Endothelial cell of umbilical vein (primary cell): ENCODE measurements at regions not wholly inside any gene's neighbourhood (a gene's known extent, or its start where the extent isn't known, plus 50 kb on each side); places are given as distances from the start of the nearest gene placed in this dataset.

Source experiments
- BruUV-seq: library from RNA; stranded (reverse); fragments of 400-500 nt; replicated peaks from 2 replicates; lab custom pipeline; 2021; lab: Mats Ljungman, UMichigan
- CTCF ChIA-PET: fragments of 300-600, 350-600 bp; sonication (Branson Sonifier 250); formaldehyde crosslinking; loops from one replicate; lab custom pipeline; 2021; ENCODE audit warnings: antibody characterized with exemption, inconsistent platforms; lab: Charles Lee
- POLR2A ChIA-PET: fragments of 300-600, 350-600 bp; sonication (Branson Sonifier 250); formaldehyde crosslinking; loops from one replicate; lab custom pipeline; 2021; ENCODE audit warnings: antibody characterized with exemption, inconsistent platforms; lab: Charles Lee
- DNase-seq: peaks from one replicate; pipeline ENCODE4 v3.0.0-alpha.2; 2011; ENCODE audit warnings: low read depth, low spot score
- FAIRE-seq: peaks from 2 replicates; lab custom pipeline; 2011; peaks lifted over from hg19 to GRCh38; lab: Jason Lieb, UNC
- H2AFZ ChIP-seq: 2 replicates; pipeline ENCODE4 v1.6.0; 2012; ENCODE audit warnings: low read depth, low read length, control low read depth, inconsistent platforms
- H3K27ac ChIP-seq: 2 replicates; pipeline ENCODE4 v1.5.1; 2011; ENCODE audit warnings: low read depth, mild to moderate bottlenecking, control low read depth, low read length, moderate library complexity; ENCODE audit not compliant: insufficient read depth
- H3K27me3 ChIP-seq, 2 experiments: 2 replicates each; pipeline versions ENCODE4 v1.6.0 to v1.6.1; 2011; ENCODE audit warnings: low read length in 2 of 2, mixed read lengths in 1 of 2; ENCODE audit not compliant: control insufficient read depth in 2 of 2, insufficient read depth in 2 of 2
- H3K36me3 ChIP-seq, 2 experiments: 2 replicates in 1 of 2; 3 replicates in 1 of 2; pipeline ENCODE4 v1.5.1; 2011; ENCODE audit warnings: low read length in 2 of 2, mild to moderate bottlenecking in 1 of 2, moderate library complexity in 1 of 2; ENCODE audit not compliant: control insufficient read depth in 2 of 2, insufficient read depth in 2 of 2; ENCODE audit errors: extremely low read depth in 1 of 2
- H3K4me1 ChIP-seq: 3 replicates; pipeline ENCODE4 v1.5.1; 2011; ENCODE audit warnings: mild to moderate bottlenecking, low read length; ENCODE audit not compliant: control insufficient read depth, insufficient read depth; ENCODE audit errors: extremely low read depth
- H3K4me2 ChIP-seq: 2 replicates; pipeline ENCODE4 v1.6.1; 2011; ENCODE audit warnings: low read length, control low read depth, mixed read lengths; ENCODE audit not compliant: insufficient read depth
- H3K4me3 ChIP-seq, 3 experiments: fragments of 200-600 bp in 1 of 3; sonication (generic), shearing (Covaris generic) in 1 of 3; replicated peaks in 1 of 3; 2 replicates each; pipeline ENCODE4 v1.5.1; 2011 to 2016; ENCODE audit warnings: control low read depth in 3 of 3, low read length in 3 of 3, mild to moderate bottlenecking in 2 of 3, inconsistent platforms in 1 of 3, low read depth in 1 of 3, moderate library complexity in 1 of 3; ENCODE audit not compliant: insufficient read depth in 1 of 3
- H3K79me2 ChIP-seq: 2 replicates; pipeline ENCODE4 v1.6.0; 2012; ENCODE audit warnings: low read length, inconsistent platforms; ENCODE audit not compliant: control insufficient read depth, insufficient read depth
- H3K9ac ChIP-seq: replicated peaks from 2 replicates; pipeline ENCODE3; 2011; ENCODE audit warnings: low read length, control low read depth; ENCODE audit not compliant: insufficient read depth; ENCODE audit errors: extremely low read depth
- H3K9me1 ChIP-seq: replicated peaks from 3 replicates; pipeline ENCODE4 v1.6.0; 2011; ENCODE audit warnings: mild to moderate bottlenecking, low read length; ENCODE audit not compliant: control insufficient read depth, insufficient read depth; ENCODE audit errors: extremely low read depth
- H3K9me3 ChIP-seq: replicated peaks from 2 replicates; pipeline ENCODE4 v1.5.1; 2012; ENCODE audit warnings: low read length, inconsistent platforms; ENCODE audit not compliant: control insufficient read depth, insufficient read depth
- H4K20me1 ChIP-seq: replicated peaks from 2 replicates; pipeline ENCODE3; 2011; ENCODE audit warnings: mild to moderate bottlenecking, low read length; ENCODE audit not compliant: control insufficient read depth, insufficient read depth; ENCODE audit errors: extremely low read depth
- CTCF ChIP-seq, 2 donors: IDR thresholded peaks; 1 replicate in 1 of 2; 2 replicates in 1 of 2; pipeline ENCODE4 v1.5.1; 2011; ENCODE audit warnings: low read length in 2 of 2, mild to moderate bottlenecking in 2 of 2, moderate library complexity in 2 of 2, control low read depth in 1 of 2, inconsistent platforms in 1 of 2, low read depth in 1 of 2; ENCODE audit not compliant: insufficient read depth in 1 of 2; ENCODE audit errors: extremely low read depth in 1 of 2
- EZH2 ChIP-seq: IDR thresholded peaks from 2 replicates; pipeline ENCODE4 v1.6.1; 2012; ENCODE audit warnings: borderline replicate concordance, low read depth, mild to moderate bottlenecking, moderate library complexity, low read length, inconsistent platforms; ENCODE audit not compliant: severe bottlenecking
- FOS ChIP-seq: IDR thresholded peaks from 2 replicates; pipeline ENCODE4 v1.6.1; 2011; ENCODE audit warnings: mild to moderate bottlenecking, low read length, moderate library complexity, borderline replicate concordance; ENCODE audit not compliant: insufficient read depth
- GATA2 ChIP-seq: IDR thresholded peaks from 2 replicates; pipeline ENCODE4 v1.7.0; 2011; ENCODE audit warnings: low read depth, mild to moderate bottlenecking, moderate library complexity, mixed read lengths, low read length; ENCODE audit not compliant: insufficient read length, insufficient read depth
- JUN ChIP-seq: IDR thresholded peaks from 2 replicates; pipeline ENCODE4 v1.6.1; 2011; ENCODE audit warnings: borderline replicate concordance, low read depth; ENCODE audit not compliant: insufficient read length, insufficient read depth
- MAX ChIP-seq: IDR thresholded peaks from 2 replicates; pipeline ENCODE4 v1.6.1; 2011; ENCODE audit not compliant: insufficient read depth, insufficient read length
- MYC ChIP-seq: IDR thresholded peaks from one replicate; pipeline ENCODE4 v1.6.1; 2011; ENCODE audit warnings: mild to moderate bottlenecking, low read depth, low read length
- POLR2A ChIP-seq: IDR thresholded peaks from 2 replicates; pipeline ENCODE4 v1.6.1; 2012; ENCODE audit warnings: low read depth, mild to moderate bottlenecking, control low read depth, low read length
- POLR2AphosphoS5 ChIP-seq: IDR thresholded peaks from 2 replicates; pipeline ENCODE4 v1.6.1; 2012; ENCODE audit warnings: low read depth, mild to moderate bottlenecking, control low read depth, low read length, moderate library complexity; ENCODE audit not compliant: insufficient read depth
- dilution Hi-C: fragments of 300-500 bp; cut with MboI; formaldehyde crosslinking; loops from one replicate; pipeline ENCODE4 v1.15.0; 2019; ENCODE audit warnings: low sequenced_read_pairs; ENCODE audit not compliant: extremely low pct_ligation_motif_present
- intact Hi-C: fragments of 100-400 bp; cut with micrococcal nuclease; formaldehyde crosslinking; loops from one replicate; pipeline ENCODE4 v1.10.0; 2022

- DNase-seq (no peak), FAIRE-seq (no peak)
- Histone ChIP-seq H3K4me3 (no peak overlapping the region), H3K27me3 (no peaks in the 10 kb centered on the region), H3K9me3 (no peaks in the 10 kb centered on the region), H2AFZ (no peak overlapping the region), H3K4me2 (no peak overlapping the region), H3K9me1 (no peaks in the 10 kb centered on the region), H3K27ac (no peak overlapping the region), H3K36me3 (no peaks in the 10 kb centered on the region), H3K4me1 (no peaks in the 10 kb centered on the region), H3K9ac (no peak overlapping the region), H3K79me2 (no peaks in the 10 kb centered on the region), H4K20me1 (no peaks in the 10 kb centered on the region)
- dilution Hi-C loops (no loop called here), intact Hi-C loops (no loop called here)
- TF ChIP-seq POLR2AphosphoS5 (no peak), MAX (no peak), JUN (no peak), GATA2 (no peak), POLR2A (no peak), FOS (no peak)
- POLR2A ChIA-PET: interaction anchor here (0.7 kb wide), 1 partner anchor 55 kb away, joined by 3 read pairs; no protein-coding TSS in a partner anchor
- CTCF ChIA-PET: no interaction called here
- no TSS peak for BruUV-seq
Observed at GRCh38 chr2:118677546-118677945, 169.9 kb downstream of the EN1 start.

- FAIRE-seq (no peak), DNase-seq (no peak)
- CTCF ChIA-PET: no interaction called here
- Histone ChIP-seq H3K4me1 (no peaks in the 10 kb centered on the region), H3K9me1 (no peaks in the 10 kb centered on the region), H3K9ac (no peak overlapping the region), H3K4me2 (no peak overlapping the region), H3K79me2 (no peaks in the 10 kb centered on the region), H4K20me1 (no peaks in the 10 kb centered on the region), H3K27me3 (no peaks in the 10 kb centered on the region), H3K9me3 (no peaks in the 10 kb centered on the region), H3K27ac (no peak overlapping the region), H3K4me3 (no peak overlapping the region), H2AFZ (no peak overlapping the region), H3K36me3 (no peaks in the 10 kb centered on the region)
- intact Hi-C loops (no loop called here), dilution Hi-C loops (no loop called here)
- TF ChIP-seq MAX (no peak), POLR2AphosphoS5 (no peak), FOS (no peak), JUN (no peak), POLR2A (no peak), CTCF (IDR thresholded peaks at IDR 0.05; ENCODE audit: extremely low read depth in 1 of 2, insufficient read depth in 1 of 2, low read depth in 1 of 2, low read length in 2 of 2) (no peak), GATA2 (no peak), EZH2 (no peak), MYC (no peak)
- BruUV-seq: no TSS peak
- POLR2A ChIA-PET: no interaction called here
Observed at GRCh38 chr2:118675531-118675930, 171.9 kb downstream of the EN1 start.
